SU-DHL-6 (cell line): ENCODE measurements at regions not wholly inside any gene's neighbourhood (a gene's known extent, or its start where the extent isn't known, plus 50 kb on each side); places are given as distances from the start of the nearest gene placed in this dataset.

Source experiments
- EZH2phosphoT487 ChIP-seq: fragments of 200-600 bp; sonication (generic), shearing (Covaris generic); conservative IDR thresholded peaks from 2 replicates; pipeline ENCODE4 v1.6.1; 2018; ENCODE audit warnings: mild to moderate bottlenecking, antibody characterized with exemption, low read length, moderate library complexity, mixed read lengths
- TF ChIP-seq, protein P1 (sequence below): fragments of 200-600 bp; sonication (generic); IDR thresholded peaks from one replicate; pipeline ENCODE4 v1.5.1; 2017; ENCODE audit warnings: antibody characterized with exemption, mild to moderate bottlenecking, low read length, moderate library complexity; ENCODE audit not compliant: insufficient read depth, poor library complexity, severe bottlenecking

DNA sequence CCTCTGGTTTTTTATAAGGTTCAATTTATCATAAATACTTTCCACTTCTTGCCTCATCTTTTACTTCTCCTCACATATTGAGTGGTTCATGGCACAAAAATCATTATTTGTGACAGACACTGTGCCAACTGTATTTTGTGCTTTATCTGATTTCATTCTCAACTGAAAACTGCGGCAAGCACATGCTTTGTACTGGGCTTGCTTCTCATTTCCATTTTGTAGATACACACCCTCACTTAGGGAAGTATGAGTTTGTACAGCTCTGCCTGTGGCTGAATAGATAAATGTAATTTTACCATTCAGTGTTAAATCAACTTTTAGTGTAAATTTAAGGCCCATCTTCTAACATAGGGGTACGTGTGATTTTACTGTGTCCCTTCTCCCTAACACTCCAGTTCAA lies 83.6 kb downstream of the ANXA2R start:
- TF ChIP-seq, protein P1, sequence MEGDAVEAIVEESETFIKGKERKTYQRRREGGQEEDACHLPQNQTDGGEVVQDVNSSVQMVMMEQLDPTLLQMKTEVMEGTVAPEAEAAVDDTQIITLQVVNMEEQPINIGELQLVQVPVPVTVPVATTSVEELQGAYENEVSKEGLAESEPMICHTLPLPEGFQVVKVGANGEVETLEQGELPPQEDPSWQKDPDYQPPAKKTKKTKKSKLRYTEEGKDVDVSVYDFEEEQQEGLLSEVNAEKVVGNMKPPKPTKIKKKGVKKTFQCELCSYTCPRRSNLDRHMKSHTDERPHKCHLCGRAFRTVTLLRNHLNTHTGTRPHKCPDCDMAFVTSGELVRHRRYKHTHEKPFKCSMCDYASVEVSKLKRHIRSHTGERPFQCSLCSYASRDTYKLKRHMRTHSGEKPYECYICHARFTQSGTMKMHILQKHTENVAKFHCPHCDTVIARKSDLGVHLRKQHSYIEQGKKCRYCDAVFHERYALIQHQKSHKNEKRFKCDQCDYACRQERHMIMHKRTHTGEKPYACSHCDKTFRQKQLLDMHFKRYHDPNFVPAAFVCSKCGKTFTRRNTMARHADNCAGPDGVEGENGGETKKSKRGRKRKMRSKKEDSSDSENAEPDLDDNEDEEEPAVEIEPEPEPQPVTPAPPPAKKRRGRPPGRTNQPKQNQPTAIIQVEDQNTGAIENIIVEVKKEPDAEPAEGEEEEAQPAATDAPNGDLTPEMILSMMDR = no peak
- no peak for TF ChIP-seq EZH2phosphoT487
